AG10803 (cell line): ENCODE measurements at regions not wholly inside any gene's neighbourhood (a gene's known extent, or its start where the extent isn't known, plus 50 kb on each side); places are given as distances from the start of the nearest gene placed in this dataset.

ENCODE experiments used
- DNase-seq: peaks from one replicate; pipeline ENCODE4 v3.0.0; 2010; ENCODE audit warnings: low read depth
- H3K4me3 ChIP-seq: 2 replicates; pipeline ENCODE4 v1.5.1; 2011; ENCODE audit warnings: mild to moderate bottlenecking, low read length, control low read depth
- CTCF ChIP-seq: conservative IDR thresholded peaks from 2 replicates; pipeline ENCODE4 v1.5.1; 2011; ENCODE audit warnings: mild to moderate bottlenecking, low read length, control low read depth, inconsistent platforms

GRCh38 chr18:6547476-6547875, 132.8 kb upstream of the L3MBTL4 start:
- no peak for TF ChIP-seq CTCF
- DNase-seq, result no peak
- H3K4me3 ChIP-seq, result no peak overlapping the region

- H3K4me3 ChIP-seq, result no peak overlapping the region
- no peak for DNase-seq
- TF ChIP-seq CTCF, result no peak
These were observed 138.7 kb upstream of the L3MBTL4 start for GRCh38 chr18:6553234-6553900.

GRCh38 chr18:6557057-6557769, 142.5 kb upstream of the L3MBTL4 start:
- peak; percentile 18 for DNase-seq
- TF ChIP-seq CTCF, result no peak
- no peak overlapping the region for H3K4me3 ChIP-seq

GRCh38 chr18:6557770-6558248, 143.1 kb upstream of the L3MBTL4 start:
- DNase-seq, result no peak
- TF ChIP-seq CTCF, result no peak
- H3K4me3 ChIP-seq, result no peak overlapping the region

DNA sequence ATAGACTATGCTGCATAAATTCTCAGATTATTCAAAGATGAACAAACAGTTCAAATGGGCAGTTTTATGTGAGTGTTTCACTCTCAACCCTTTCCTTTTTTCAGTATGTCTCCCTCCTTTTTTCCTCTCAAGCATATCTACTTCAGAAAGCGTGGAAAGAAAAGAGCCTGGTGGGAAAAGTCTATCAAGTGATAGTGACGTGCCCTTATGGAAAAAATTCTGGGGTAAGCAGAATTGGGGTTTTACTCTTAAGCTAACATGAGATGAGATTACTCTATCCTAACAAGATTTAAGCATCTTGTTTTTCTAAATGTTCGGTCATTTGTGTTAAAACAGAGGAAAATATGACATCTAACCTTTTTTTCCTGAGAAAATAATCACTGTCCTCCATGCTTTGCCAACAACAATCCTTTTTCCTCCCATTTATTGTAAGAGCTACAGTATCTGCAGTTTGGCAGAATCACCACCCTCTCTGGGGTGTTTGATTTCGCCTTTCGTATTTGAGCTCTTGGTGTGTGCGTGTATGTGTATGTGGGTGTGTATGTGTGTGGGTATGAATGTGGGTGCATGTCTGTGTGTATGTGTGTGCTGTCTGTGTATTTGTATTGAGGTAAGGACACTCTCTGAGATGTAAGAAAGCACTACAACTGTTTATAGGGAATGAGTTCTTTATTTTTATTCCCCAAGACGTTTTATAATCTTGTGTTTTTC, 143.9 kb upstream of the L3MBTL4 start:
- H3K4me3 ChIP-seq, result no peak overlapping the region
- TF ChIP-seq CTCF, result no peak
- DNase-seq, result no peak

GRCh38 chr18:6559296-6559695, 144.6 kb upstream of the L3MBTL4 start:
- H3K4me3 ChIP-seq, result no peak overlapping the region
- no peak for DNase-seq
- TF ChIP-seq CTCF, result no peak
